Body of pancreas (tissue), 4 donors: ENCODE measurements at regions not wholly inside any gene's neighbourhood (a gene's known extent, or its start where the extent isn't known, plus 50 kb on each side); places are given as distances from the start of the nearest gene placed in this dataset.

Source experiments
- POLR2A ChIP-seq, 3 donors: fragments of 450-650 bp; IDR thresholded peaks; one replicate each; pipeline ENCODE4 v1.6.1; 2016; ENCODE audit warnings: antibody characterized with exemption in 3 of 3, mild to moderate bottlenecking in 2 of 3
- TF ChIP-seq, protein P1 (sequence below), 7 experiments: fragments of 450-650 bp in 4 of 7; fragments of 200-600 bp in 3 of 7; sonication (generic) in 3 of 7; IDR thresholded peaks; one replicate each; pipeline ENCODE4 v1.5.1; 2016 to 2019; ENCODE audit warnings: antibody characterized with exemption in 7 of 7

DNA sequence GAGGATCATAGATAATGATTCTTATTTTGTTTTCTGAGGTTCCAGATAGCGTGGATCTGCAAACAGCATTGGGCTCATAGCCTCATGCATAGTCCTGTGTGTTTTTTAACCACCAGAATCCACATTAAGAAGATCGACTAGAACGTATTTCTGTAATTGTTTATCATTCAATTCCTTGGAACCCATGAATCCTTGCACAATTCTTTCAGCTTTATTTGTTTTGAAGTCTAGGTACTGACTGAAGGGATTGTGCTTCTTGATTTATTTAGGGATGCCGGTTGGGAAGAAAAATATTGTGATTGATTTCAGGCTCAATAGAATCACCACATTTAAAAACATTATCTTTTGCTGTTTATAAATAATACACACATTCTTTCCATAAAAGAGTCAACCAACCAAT is 314.6 kb upstream of the ZNF717 start:
- TF ChIP-seq POLR2A (IDR thresholded peaks at IDR 0.05), result no peak
- TF ChIP-seq, protein P1, sequence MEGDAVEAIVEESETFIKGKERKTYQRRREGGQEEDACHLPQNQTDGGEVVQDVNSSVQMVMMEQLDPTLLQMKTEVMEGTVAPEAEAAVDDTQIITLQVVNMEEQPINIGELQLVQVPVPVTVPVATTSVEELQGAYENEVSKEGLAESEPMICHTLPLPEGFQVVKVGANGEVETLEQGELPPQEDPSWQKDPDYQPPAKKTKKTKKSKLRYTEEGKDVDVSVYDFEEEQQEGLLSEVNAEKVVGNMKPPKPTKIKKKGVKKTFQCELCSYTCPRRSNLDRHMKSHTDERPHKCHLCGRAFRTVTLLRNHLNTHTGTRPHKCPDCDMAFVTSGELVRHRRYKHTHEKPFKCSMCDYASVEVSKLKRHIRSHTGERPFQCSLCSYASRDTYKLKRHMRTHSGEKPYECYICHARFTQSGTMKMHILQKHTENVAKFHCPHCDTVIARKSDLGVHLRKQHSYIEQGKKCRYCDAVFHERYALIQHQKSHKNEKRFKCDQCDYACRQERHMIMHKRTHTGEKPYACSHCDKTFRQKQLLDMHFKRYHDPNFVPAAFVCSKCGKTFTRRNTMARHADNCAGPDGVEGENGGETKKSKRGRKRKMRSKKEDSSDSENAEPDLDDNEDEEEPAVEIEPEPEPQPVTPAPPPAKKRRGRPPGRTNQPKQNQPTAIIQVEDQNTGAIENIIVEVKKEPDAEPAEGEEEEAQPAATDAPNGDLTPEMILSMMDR (IDR thresholded peaks at IDR 0.05), result no peak
